Caco-2 (cell line): ENCODE measurements at regions not wholly inside any gene's neighbourhood (a gene's known extent, or its start where the extent isn't known, plus 50 kb on each side); places are given as distances from the start of the nearest gene placed in this dataset.

Source experiments
- BruUV-seq: library from RNA; stranded (reverse); fragments of 400-500 nt; replicated peaks from 2 replicates; lab custom pipeline; 2021; lab: Mats Ljungman, UMichigan
- CTCF ChIA-PET: fragments of 300-600 bp; sonication (Branson Sonifier 250); formaldehyde crosslinking; loops from one replicate; lab custom pipeline; 2022; ENCODE audit warnings: antibody characterized with exemption; lab: Charles Lee
- POLR2A ChIA-PET: fragments of 300-600 bp; sonication (Branson Sonifier 250); formaldehyde crosslinking; loops from one replicate; lab custom pipeline; 2022; ENCODE audit warnings: antibody characterized with exemption; lab: Charles Lee
- DNase-seq, 2 experiments: peaks; one replicate each; pipeline versions ENCODE4 v3.0.0 to v3.0.0-alpha.2; 2020 to 2022
- H3K27me3 ChIP-seq: replicated peaks from 2 replicates; pipeline ENCODE4 v1.6.0; 2011; ENCODE audit warnings: low read length; ENCODE audit not compliant: control insufficient read depth, insufficient read depth
- H3K36me3 ChIP-seq: 2 replicates; pipeline ENCODE4 v1.5.1; 2011; ENCODE audit warnings: low read length; ENCODE audit not compliant: control insufficient read depth, insufficient read depth
- H3K4me1 ChIP-seq: fragments of 250-450 bp; sonication (Bioruptor Pico); 2 replicates; pipeline ENCODE4 v1.5.1; 2020; ENCODE audit warnings: mild to moderate bottlenecking
- H3K4me3 ChIP-seq: 2 replicates; pipeline ENCODE4 v1.5.1; 2011; ENCODE audit warnings: low read depth, mild to moderate bottlenecking, control low read depth, low read length
- H3K9me3 ChIP-seq: fragments of 250-450 bp; sonication (Bioruptor Pico); 2 replicates; pipeline ENCODE4 v1.5.1; 2020; ENCODE audit warnings: mild to moderate bottlenecking, moderate library complexity
- H3K27ac Mint-ChIP-seq: one replicate; pipeline ENCODE4 v1.8.0; 2022; ENCODE audit warnings: mixed read lengths; ENCODE audit not compliant: unreplicated experiment
- H3K27me3 Mint-ChIP-seq: one replicate; pipeline ENCODE4 v1.8.0; 2022; ENCODE audit warnings: mixed read lengths; ENCODE audit not compliant: insufficient read depth, unreplicated experiment
- H3K36me3 Mint-ChIP-seq: one replicate; pipeline ENCODE4 v1.8.0; 2022; ENCODE audit warnings: mild to moderate bottlenecking, mixed read lengths; ENCODE audit not compliant: insufficient read depth, unreplicated experiment
- H3K4me1 Mint-ChIP-seq: one replicate; pipeline ENCODE4 v1.8.0; 2022; ENCODE audit warnings: low read depth, mixed read lengths; ENCODE audit not compliant: unreplicated experiment
- H3K4me3 Mint-ChIP-seq: one replicate; pipeline ENCODE4 v1.8.0; 2022; ENCODE audit warnings: mild to moderate bottlenecking, moderate library complexity, mixed read lengths; ENCODE audit not compliant: unreplicated experiment
- H3K9me3 Mint-ChIP-seq: one replicate; pipeline ENCODE4 v1.8.0; 2022; ENCODE audit warnings: mixed read lengths; ENCODE audit not compliant: unreplicated experiment
- intact Hi-C: fragments of 100-400 bp; cut with micrococcal nuclease; formaldehyde crosslinking; loops from one replicate; pipeline ENCODE4 v1.10.0; 2022; ENCODE audit not compliant: unreplicated experiment
- TF ChIP-seq, protein P1 (sequence below), 2 experiments: fragments of 200-600 bp in 1 of 2; IDR thresholded peaks; 1 replicate in 1 of 2; 2 replicates in 1 of 2; pipeline versions ENCODE4 v1.5.1 to v1.8.0; 2011 to 2022; ENCODE audit warnings: antibody characterized with exemption in 1 of 2, control low read depth in 1 of 2, inconsistent platforms in 1 of 2, low read depth in 1 of 2, low read length in 1 of 2, mild to moderate bottlenecking in 1 of 2, moderate library complexity in 1 of 2; ENCODE audit not compliant: insufficient read depth in 1 of 2, severe bottlenecking in 1 of 2, unreplicated experiment in 1 of 2

DNA sequence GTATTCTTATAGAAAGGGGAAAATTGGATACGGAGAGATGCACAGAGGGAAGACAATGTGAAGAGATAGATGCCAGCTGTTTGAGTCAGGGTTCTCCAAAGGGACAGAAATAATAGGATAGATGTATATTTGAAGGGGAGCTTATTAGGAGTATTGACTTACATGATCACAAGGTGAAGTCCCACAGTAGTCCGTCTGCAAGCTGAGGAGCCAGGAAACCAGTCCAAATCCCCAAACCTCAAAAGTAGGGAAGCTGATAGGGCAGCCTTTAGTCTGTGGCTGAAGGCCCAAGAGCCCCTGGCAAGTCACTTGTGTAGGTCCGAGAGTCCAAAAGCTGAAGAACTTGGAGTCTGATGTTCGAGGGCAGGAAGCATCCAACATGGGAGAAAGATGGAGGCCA, 569.6 kb upstream of the LARGE1 start:
- Mint-ChIP-seq H3K4me3 (no peak overlapping the region), H3K27ac (no peak overlapping the region), H3K4me1 (no peaks in the 10 kb centered on the region), H3K9me3 (peaks cover 15% of the 10 kb centered on the region), H3K27me3 (no peaks in the 10 kb centered on the region), H3K36me3 (peaks cover 5% of the 10 kb centered on the region)
- no peak for DNase-seq
- H3K4me3 ChIP-seq: no peak overlapping the region
- no peaks in the 10 kb centered on the region for H3K27me3 ChIP-seq
- ChIA-PET POLR2A (no interaction called here), CTCF (no interaction called here)
- intact Hi-C loops: no loop called here
- TF ChIP-seq, protein P1, sequence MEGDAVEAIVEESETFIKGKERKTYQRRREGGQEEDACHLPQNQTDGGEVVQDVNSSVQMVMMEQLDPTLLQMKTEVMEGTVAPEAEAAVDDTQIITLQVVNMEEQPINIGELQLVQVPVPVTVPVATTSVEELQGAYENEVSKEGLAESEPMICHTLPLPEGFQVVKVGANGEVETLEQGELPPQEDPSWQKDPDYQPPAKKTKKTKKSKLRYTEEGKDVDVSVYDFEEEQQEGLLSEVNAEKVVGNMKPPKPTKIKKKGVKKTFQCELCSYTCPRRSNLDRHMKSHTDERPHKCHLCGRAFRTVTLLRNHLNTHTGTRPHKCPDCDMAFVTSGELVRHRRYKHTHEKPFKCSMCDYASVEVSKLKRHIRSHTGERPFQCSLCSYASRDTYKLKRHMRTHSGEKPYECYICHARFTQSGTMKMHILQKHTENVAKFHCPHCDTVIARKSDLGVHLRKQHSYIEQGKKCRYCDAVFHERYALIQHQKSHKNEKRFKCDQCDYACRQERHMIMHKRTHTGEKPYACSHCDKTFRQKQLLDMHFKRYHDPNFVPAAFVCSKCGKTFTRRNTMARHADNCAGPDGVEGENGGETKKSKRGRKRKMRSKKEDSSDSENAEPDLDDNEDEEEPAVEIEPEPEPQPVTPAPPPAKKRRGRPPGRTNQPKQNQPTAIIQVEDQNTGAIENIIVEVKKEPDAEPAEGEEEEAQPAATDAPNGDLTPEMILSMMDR (IDR thresholded peaks at IDR 0.05; ENCODE audit: insufficient read depth in 1 of 2, low read depth in 1 of 2, low read length in 1 of 2, severe bottlenecking in 1 of 2, unreplicated experiment in 1 of 2): no peak
- H3K36me3 ChIP-seq: no peaks in the 10 kb centered on the region
- no TSS peak for BruUV-seq
- no peaks in the 10 kb centered on the region for H3K4me1 ChIP-seq
- H3K9me3 ChIP-seq: no peaks in the 10 kb centered on the region

DNA sequence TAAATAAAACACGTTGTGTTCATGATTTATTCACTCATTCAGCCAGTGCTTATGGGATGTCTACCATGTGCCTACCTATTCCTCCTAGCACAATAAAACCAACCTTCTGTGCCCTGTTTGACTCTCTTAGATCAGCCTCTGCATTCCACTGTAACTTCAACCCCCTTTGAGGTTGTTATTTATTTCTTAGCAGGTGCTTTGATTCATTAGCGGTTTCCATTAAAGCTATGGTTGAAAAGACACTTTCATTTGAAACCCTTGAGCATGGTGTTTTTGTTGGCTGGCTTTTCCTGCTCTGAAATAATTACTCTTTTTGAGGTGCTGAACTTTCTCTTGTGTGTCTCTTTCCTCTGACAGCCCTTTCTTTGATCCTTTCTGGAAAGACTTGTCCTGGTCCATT, 570.6 kb upstream of the LARGE1 start:
- H3K4me1 ChIP-seq: no peaks in the 10 kb centered on the region
- H3K4me3 ChIP-seq: no peak overlapping the region
- H3K9me3 ChIP-seq: no peaks in the 10 kb centered on the region
- H3K27me3 ChIP-seq: no peaks in the 10 kb centered on the region
- H3K36me3 ChIP-seq: no peaks in the 10 kb centered on the region
- Mint-ChIP-seq H3K4me3 (no peak overlapping the region), H3K9me3 (peaks cover 21% of the 10 kb centered on the region), H3K27ac (no peak overlapping the region), H3K27me3 (peaks cover 2% of the 10 kb centered on the region), H3K4me1 (no peaks in the 10 kb centered on the region), H3K36me3 (no peaks in the 10 kb centered on the region)
- TF ChIP-seq, protein P1 (IDR thresholded peaks at IDR 0.05; ENCODE audit: insufficient read depth in 1 of 2, low read depth in 1 of 2, low read length in 1 of 2, severe bottlenecking in 1 of 2, unreplicated experiment in 1 of 2): no peak
- ChIA-PET CTCF (no interaction called here), POLR2A (no interaction called here)
- DNase-seq: no peak
- no TSS peak for BruUV-seq
- intact Hi-C loops: no loop called here

DNA sequence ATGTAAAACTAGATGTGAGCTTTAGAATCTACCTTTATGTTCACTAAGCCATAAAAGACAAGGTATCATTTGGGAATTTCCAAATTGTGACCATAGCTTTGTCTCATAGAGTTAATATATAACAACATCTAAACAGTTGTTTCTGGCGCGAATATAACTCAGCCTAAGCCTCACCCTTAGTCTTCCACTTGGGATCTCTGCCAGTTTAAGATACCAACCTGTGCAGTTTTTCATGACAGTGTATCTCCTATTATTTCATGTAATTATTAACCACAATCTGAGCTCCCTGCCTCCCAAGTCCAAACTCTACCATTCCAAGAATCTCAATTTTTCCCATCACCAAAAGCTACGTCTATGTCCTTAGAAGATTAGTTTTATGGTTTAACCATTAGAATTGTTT, 572.5 kb upstream of the ISX start:
- Mint-ChIP-seq H3K4me3 (no peak overlapping the region), H3K9me3 (peaks cover 21% of the 10 kb centered on the region), H3K27ac (no peak overlapping the region), H3K27me3 (peaks cover 2% of the 10 kb centered on the region), H3K36me3 (no peaks in the 10 kb centered on the region), H3K4me1 (no peaks in the 10 kb centered on the region)
- Histone ChIP-seq H3K9me3 (no peaks in the 10 kb centered on the region), H3K4me1 (no peaks in the 10 kb centered on the region), H3K27me3 (no peaks in the 10 kb centered on the region), H3K36me3 (no peaks in the 10 kb centered on the region), H3K4me3 (no peak overlapping the region)
- POLR2A ChIA-PET: no interaction called here
- intact Hi-C loops: no loop called here
- CTCF ChIA-PET: no interaction called here
- TF ChIP-seq, protein P1 (IDR thresholded peaks at IDR 0.05; ENCODE audit: insufficient read depth in 1 of 2, low read depth in 1 of 2, low read length in 1 of 2, severe bottlenecking in 1 of 2, unreplicated experiment in 1 of 2): no peak
- BruUV-seq: no TSS peak
- no peak for DNase-seq
